ENCODE measurements at regions not wholly inside any gene's neighbourhood (a gene's known extent, or its start where the extent isn't known, plus 50 kb on each side); places are given as distances from the start of the nearest gene placed in this dataset.
"Not testable (repeated sequence)": the region's sequence is repeated elsewhere in the genome, so short reads cannot be mapped to it uniquely, and the experiment has no call there.

DNA sequence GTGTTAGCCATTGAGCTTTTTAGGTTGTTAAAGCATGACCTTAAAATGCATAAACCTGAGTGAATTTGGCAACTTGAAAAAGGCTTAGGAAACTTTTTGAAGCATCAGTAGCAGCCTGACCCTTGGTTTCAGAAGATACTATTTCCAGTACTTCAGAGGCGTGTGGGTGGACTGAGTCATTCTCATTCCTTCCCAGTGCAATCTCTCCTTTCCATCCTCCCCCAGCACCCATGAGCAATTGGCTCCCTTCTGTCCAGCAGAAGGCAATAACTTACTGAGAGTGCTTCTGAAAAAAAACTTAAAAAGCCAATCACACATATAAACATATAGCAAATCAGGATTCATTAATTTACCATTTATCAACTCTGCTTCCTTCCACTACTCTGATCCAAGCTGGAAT, 299.3 kb upstream of the STXBP6 start:
- no peak for DNase-seq (ENCODE audit: low read depth in 4 of 4, low spot score in 1 of 4)

- DNase-seq (ENCODE audit: low read depth in 4 of 4, low spot score in 1 of 4) = no peak
Measured at GRCh38 chr14:25340882-25341281, 290.9 kb upstream of the STXBP6 start.

DNA sequence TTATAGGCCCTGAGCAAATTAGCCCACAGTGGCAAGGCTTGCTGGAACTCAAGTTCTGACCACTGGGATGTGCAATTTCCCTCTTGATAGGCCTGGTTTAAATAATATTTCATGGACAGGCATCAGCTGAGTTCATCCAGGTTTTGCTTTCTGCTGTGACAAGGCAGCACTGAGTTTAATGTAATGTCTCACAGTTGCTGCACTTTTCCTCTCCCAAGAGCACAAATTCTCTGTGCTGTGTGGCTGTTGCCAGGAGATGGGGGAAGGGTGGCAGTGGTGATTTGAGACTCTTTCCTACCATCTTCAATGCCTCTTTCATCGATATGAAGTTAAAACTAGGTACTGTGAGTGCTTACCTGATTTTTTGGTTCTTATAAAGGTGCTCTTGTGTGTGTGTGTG, 272.8 kb upstream of the STXBP6 start:
- no peak for DNase-seq (ENCODE audit: low read depth in 4 of 4, low spot score in 1 of 4)

DNA sequence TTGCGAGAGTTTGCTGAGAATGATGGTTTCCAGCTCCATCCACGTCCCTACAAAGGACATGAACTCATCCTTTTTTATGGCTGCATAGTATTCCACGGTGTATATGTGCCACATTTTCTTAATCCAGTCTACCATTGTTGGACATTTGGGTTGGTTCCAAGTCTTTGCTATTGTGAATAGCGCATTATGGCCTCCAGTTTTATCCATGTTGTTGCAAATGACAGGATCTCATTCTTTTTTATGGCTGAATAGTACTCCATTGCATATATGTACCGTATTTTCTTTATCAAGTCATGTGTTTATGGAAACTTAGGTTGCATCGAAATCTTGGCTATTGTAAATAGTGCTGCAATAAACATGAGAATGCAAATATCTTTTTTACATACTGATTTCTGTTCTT, 266.1 kb upstream of the STXBP6 start:
- DNase-seq (ENCODE audit: low read depth in 4 of 4, low spot score in 1 of 4) = not testable (repeated sequence)

GRCh38 chr14:25308244-25308643, 258.3 kb upstream of the STXBP6 start:
- no peak for DNase-seq (ENCODE audit: low read depth in 4 of 4, low spot score in 1 of 4)

DNA sequence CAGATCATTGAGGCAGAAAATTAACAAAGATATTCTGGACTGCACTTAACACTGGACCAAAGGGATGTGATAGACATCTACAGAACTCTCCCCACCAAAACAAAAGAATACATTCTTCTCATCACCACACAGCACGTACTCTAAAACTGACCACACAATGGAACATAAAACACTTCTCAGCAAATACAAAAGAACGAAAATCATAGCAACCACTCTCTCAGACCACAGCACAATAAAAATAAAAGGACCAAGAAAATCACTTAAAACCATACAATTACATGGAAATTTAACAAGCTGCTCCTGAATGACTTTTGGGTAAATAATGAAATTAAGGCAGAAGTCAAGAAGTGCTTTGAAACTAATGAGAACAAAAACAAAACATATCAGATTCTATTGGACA, 254.0 kb upstream of the STXBP6 start:
- DNase-seq (ENCODE audit: low read depth in 4 of 4, low spot score in 1 of 4) = no peak

DNA sequence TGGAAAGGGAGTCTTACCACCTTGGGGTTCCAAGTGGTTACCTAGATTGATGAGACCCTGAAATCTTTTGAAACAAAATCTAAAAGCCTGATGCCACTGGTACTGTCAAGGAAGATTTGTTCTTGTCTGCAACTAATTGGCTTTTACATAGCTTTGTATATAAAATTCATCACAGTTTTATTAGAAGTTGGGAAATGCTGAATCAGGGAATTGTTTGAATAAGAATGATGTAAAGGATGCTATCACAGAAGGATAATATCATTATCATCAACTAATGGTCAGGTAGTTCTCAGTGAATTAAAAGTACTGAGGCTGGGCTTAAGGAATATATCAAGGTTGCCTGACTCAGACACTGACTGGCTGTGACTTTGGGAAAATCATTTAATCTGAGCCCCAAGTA, 248.3 kb upstream of the STXBP6 start:
- no peak for DNase-seq (ENCODE audit: low read depth in 4 of 4, low spot score in 1 of 4)

DNA sequence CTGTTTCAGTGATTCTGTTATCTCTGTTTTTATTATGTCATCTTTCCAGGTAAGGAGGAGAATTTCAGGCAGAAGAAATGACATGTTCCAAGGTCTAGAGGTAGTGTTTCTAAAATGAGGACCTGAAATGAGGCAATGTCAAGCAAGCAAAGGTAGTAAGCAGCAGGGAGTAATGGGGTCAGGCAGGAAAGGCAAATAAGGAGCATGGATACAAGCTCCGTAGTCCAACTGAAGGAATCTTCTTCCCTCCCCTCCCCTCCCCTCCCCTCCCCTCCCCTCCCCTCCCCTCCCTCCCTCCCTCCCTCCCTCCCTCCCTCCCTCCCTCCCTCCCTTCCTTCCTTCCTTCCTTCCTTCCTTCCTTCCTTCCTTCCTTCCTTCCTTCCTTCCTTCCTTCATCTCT, 240.2 kb upstream of the STXBP6 start:
- DNase-seq (ENCODE audit: low read depth in 4 of 4, low spot score in 1 of 4) = not testable (repeated sequence)

DNA sequence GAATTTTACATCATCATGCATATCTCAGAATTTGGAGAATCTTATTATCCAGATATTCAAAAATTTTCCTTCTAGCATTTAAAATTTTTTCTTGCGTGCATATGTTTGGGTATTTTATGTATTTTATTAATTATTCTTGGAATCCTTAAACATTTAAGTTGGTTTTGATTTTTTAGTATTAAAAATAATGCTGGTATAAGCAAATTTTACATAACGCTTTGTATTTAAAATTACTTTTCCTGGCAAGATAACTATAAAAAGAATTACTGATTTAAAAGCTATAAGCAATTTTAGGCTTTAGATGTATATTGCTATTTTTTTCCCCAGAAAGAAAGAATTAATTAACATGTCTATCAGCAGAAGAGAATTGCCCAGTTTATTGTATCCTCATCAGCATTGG, 224.6 kb upstream of the STXBP6 start:
- no peak for DNase-seq (ENCODE audit: low read depth in 4 of 4, low spot score in 1 of 4)

DNA sequence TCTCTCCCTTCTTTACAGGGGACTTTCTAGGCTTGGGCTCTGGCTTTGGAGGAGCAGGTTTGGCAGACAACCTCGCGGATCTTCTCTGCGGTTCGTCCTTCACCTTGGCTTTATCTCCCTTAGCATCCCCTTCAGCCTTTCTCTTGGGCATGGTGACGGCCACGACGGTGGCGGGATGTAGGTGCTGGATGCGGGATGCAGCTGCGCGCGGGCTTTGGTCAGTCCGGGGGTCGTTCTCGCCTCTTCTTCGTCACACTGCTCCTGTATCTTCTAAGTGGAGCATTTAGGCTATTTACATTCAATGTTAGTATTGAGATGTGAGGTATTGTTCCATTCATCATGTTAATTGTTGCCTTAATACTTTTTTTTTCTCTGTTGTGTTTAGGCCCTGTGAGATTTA, 217.2 kb upstream of the STXBP6 start:
- DNase-seq (ENCODE audit: low read depth in 4 of 4, low spot score in 1 of 4) = no peak

- no peak for DNase-seq (ENCODE audit: low read depth in 4 of 4, low spot score in 1 of 4)
Measured at GRCh38 chr14:25259470-25259869, 209.5 kb upstream of the STXBP6 start.

GRCh38 chr14:25252793-25253192, 202.8 kb upstream of the STXBP6 start:
- DNase-seq (ENCODE audit: low read depth in 4 of 4, low spot score in 1 of 4) = no peak

- no peak for DNase-seq (ENCODE audit: low read depth in 4 of 4, low spot score in 1 of 4)
Measured at GRCh38 chr14:25250516-25250915, 200.6 kb upstream of the STXBP6 start.

- no peak for DNase-seq (ENCODE audit: low read depth in 4 of 4, low spot score in 1 of 4)
Measured at GRCh38 chr14:25247609-25248008, 197.7 kb upstream of the STXBP6 start.

- no peak for DNase-seq (ENCODE audit: low read depth in 4 of 4, low spot score in 1 of 4)
Measured at GRCh38 chr14:25246751-25247150, 196.8 kb upstream of the STXBP6 start.

GRCh38 chr14:25239170-25239569, 189.2 kb upstream of the STXBP6 start:
- no peak for DNase-seq (ENCODE audit: low read depth in 4 of 4, low spot score in 1 of 4)

DNA sequence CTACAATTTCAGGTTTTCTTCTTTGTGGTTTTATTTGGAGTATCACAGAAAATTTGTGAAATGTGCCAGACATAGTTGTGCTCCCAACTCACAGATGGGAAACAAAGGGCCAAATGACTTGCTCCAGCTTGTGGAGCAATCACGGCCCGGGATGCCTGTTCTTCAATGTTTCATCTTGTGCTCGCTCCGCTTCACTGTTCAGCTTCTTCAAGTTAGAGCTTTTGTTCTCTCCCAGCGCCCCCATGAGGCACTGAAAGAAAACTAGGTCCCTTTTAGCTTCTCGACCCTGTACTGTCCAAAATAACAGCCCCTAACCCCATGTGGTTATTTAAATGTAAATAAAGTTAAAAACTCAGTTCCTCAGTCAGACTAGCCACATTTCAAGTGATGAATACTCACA, 187.9 kb upstream of the STXBP6 start:
- DNase-seq (ENCODE audit: low read depth in 4 of 4, low spot score in 1 of 4) = no peak

DNA sequence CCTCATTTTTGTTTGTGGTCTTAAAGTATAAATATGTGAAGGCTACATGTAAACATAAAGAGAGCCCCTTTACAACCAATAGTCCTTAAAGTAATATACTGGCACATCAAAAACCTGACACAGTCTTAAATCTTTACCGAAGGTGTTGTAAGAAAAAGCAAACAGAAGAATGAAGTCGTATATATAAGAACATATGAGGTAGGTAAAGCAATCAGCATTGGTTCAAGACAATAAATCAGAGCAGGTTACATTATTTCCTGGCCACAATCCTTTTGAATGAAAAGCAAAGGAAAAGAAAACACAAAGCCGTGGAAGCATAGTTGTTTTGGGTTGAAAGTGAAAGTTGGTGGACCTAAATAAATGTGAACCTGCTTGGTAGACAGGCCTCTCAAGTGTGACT, 183.7 kb upstream of the STXBP6 start:
- DNase-seq (ENCODE audit: low read depth in 4 of 4, low spot score in 1 of 4) = no peak

DNA sequence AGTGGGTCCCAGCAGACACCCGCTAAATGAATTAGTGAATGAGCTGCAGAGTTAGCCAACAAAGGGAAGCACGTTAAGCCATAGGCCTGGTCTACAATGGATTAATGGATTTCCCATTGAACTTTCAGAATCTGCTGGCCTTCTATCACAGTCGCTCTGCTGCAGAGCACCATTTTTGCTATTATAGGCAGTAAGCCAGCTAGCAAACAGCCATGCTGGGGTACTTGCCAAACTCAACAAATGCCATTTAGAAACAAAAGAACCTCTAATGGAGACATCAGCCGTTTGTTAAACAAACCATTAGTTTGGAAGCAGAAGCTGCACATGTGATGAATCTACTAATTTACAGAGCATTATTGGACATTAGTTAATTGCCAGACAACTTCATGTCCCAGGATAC, 181.1 kb upstream of the STXBP6 start:
- DNase-seq (ENCODE audit: low read depth in 4 of 4, low spot score in 1 of 4) = no peak

- DNase-seq (ENCODE audit: low read depth in 4 of 4, low spot score in 1 of 4) = no peak
Measured at GRCh38 chr14:25226214-25226613, 176.3 kb upstream of the STXBP6 start.

DNA sequence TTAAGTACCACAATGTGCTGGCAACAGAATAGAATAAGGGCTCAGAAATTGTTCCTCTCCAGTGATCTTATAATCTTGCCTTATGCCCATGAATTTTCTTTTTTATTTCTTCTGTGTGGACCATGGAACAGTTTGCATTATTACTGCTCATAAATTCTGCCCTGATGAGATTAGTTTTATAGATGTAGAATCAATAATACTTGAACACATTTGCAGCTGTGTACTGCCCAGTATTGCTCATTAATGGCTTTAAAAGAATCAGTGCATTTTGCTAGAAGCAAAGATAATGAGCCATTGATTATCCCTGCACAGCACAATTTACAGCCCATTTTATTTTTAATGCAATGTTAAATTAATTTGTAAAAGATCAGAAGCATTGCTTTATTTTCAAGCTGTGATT, 172.3 kb upstream of the STXBP6 start:
- DNase-seq (ENCODE audit: low read depth in 4 of 4, low spot score in 1 of 4) = no peak

- DNase-seq (ENCODE audit: low read depth in 4 of 4, low spot score in 1 of 4) = no peak
Measured at GRCh38 chr14:25220514-25220913, 170.6 kb upstream of the STXBP6 start.

- DNase-seq (ENCODE audit: low read depth in 4 of 4, low spot score in 1 of 4) = no peak
Measured at GRCh38 chr14:25215607-25216006, 165.7 kb upstream of the STXBP6 start.

DNA sequence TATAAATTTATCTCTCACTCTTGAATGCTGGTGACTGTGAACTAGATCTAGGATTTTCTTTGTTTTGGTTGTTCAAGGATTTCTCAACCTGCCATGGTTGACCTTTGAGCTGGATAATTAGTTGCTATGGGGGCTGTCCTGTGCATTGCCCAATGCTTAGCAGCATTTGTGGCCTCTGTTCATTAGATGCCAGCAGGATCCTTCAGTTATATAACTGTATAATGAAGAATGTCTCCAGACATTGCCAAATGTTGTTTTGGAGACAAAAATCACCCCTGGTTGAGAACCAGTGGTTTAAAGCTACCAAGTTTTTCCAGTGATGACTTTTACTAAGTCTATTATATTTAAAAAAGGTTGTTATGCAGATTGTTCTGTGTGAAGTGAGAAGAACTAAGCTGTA, 147.9 kb upstream of the STXBP6 start:
- DNase-seq (ENCODE audit: low read depth in 4 of 4, low spot score in 1 of 4) = no peak

Data from stimulated activated CD4-positive, alpha-beta T cell treated with anti-CD3 and anti-CD28 coated beads, Interleukin-1b, Interleukin-23, amount 100 ng/mL, for 24 hours (primary cell).